DOHH2 (cell line): ENCODE measurements at regions not wholly inside any gene's neighbourhood (a gene's known extent, or its start where the extent isn't known, plus 50 kb on each side); places are given as distances from the start of the nearest gene placed in this dataset.
"Not testable (repeated sequence)": the region's sequence is repeated elsewhere in the genome, so short reads cannot be mapped to it uniquely, and the experiment has no call there.

Experiments
- H3F3A ChIP-seq: fragments of 200-600 bp; sonication (generic), shearing (Covaris generic); 2 replicates; pipeline ENCODE4 v1.6.0; 2016; ENCODE audit warnings: antibody characterized with exemption, mild to moderate bottlenecking; ENCODE audit not compliant: control insufficient read depth, insufficient read depth
- H3K27ac ChIP-seq: fragments of 200-600 bp; sonication (generic); 2 replicates; pipeline ENCODE4 v1.5.1; 2014; ENCODE audit warnings: low read depth, mild to moderate bottlenecking, low read length, moderate library complexity
- H3K27me3 ChIP-seq: fragments of 200-600 bp; sonication (generic); 2 replicates; pipeline ENCODE4 v1.6.1; 2014; ENCODE audit warnings: mild to moderate bottlenecking, low read length, mixed read lengths; ENCODE audit not compliant: control insufficient read depth
- H3K36me3 ChIP-seq: fragments of 200-600 bp; sonication (generic); 2 replicates; pipeline ENCODE4 v1.6.1; 2014; ENCODE audit warnings: mild to moderate bottlenecking, low read length, moderate library complexity, mixed read lengths; ENCODE audit not compliant: control insufficient read depth
- H3K4me1 ChIP-seq: fragments of 200-600 bp; sonication (generic); 2 replicates; pipeline ENCODE4 v1.6.1; 2014; ENCODE audit warnings: mild to moderate bottlenecking, low read length, mixed read lengths; ENCODE audit not compliant: control insufficient read depth
- H3K4me2 ChIP-seq: fragments of 200-600 bp; sonication (generic); 2 replicates; pipeline ENCODE4 v1.6.0; 2014; ENCODE audit warnings: mild to moderate bottlenecking, low read length, moderate library complexity
- H3K4me3 ChIP-seq: fragments of 200-600 bp; sonication (generic); 2 replicates; pipeline ENCODE4 v1.5.1; 2014; ENCODE audit warnings: mild to moderate bottlenecking, low read length, mixed read lengths
- H3K79me2 ChIP-seq: fragments of 200-600 bp; sonication (generic); 2 replicates; pipeline ENCODE4 v1.6.1; 2014; ENCODE audit warnings: mild to moderate bottlenecking, low read length, mixed read lengths; ENCODE audit not compliant: control insufficient read depth
- H3K9me2 ChIP-seq: fragments of 200-600 bp; sonication (generic); replicated peaks from 2 replicates; pipeline ENCODE4 v1.6.1; 2014; ENCODE audit warnings: mild to moderate bottlenecking, low read length, mixed read lengths; ENCODE audit not compliant: control insufficient read depth
- H3K9me3 ChIP-seq: fragments of 200-600 bp; sonication (generic); 2 replicates; pipeline ENCODE4 v1.6.1; 2014; ENCODE audit warnings: antibody characterized with exemption, low read length, mixed read lengths; ENCODE audit not compliant: control insufficient read depth, insufficient read depth
- H4K20me1 ChIP-seq: fragments of 200-600 bp; sonication (generic); 2 replicates; pipeline ENCODE4 v1.6.0; 2014; ENCODE audit warnings: low read depth, mild to moderate bottlenecking, antibody characterized with exemption, low read length, moderate library complexity; ENCODE audit not compliant: control insufficient read depth, insufficient read depth
- CTCF ChIP-seq: fragments of 200-600 bp; sonication (generic); IDR thresholded peaks from one replicate; pipeline ENCODE4 v1.5.1; 2014; ENCODE audit warnings: antibody characterized with exemption, mild to moderate bottlenecking, low read depth, low read length; ENCODE audit not compliant: poor library complexity, severe bottlenecking
- EZH2phosphoT487 ChIP-seq: fragments of 200-600 bp; sonication (generic); IDR thresholded peaks from 2 replicates; pipeline ENCODE4 v1.6.1; 2017; ENCODE audit warnings: borderline replicate concordance, mild to moderate bottlenecking, antibody characterized with exemption, low read length, moderate library complexity, mixed read lengths

GRCh38 chr15:81780966-81781365 is 264.9 kb downstream of the MEX3B start:
- H3K79me2 ChIP-seq, result no peaks in the 10 kb centered on the region
- TF ChIP-seq EZH2phosphoT487 (no peak), CTCF (no peak)
- no peaks in the 10 kb centered on the region for H3K27me3 ChIP-seq
- H3K4me2 ChIP-seq, result no peak overlapping the region
- H3K9me2 ChIP-seq, result no peaks in the 10 kb centered on the region
- no peaks in the 10 kb centered on the region; the same call in 1 of the 2 replicates for H3K9me3 ChIP-seq
- no peak overlapping the region for H3K27ac ChIP-seq
- no peaks in the 10 kb centered on the region for H3K4me1 ChIP-seq
- no peak overlapping the region for H3K4me3 ChIP-seq
- H3K36me3 ChIP-seq, result no peaks in the 10 kb centered on the region
- no peaks in the 10 kb centered on the region for H4K20me1 ChIP-seq
- no peaks in the 10 kb centered on the region for H3F3A ChIP-seq

DNA sequence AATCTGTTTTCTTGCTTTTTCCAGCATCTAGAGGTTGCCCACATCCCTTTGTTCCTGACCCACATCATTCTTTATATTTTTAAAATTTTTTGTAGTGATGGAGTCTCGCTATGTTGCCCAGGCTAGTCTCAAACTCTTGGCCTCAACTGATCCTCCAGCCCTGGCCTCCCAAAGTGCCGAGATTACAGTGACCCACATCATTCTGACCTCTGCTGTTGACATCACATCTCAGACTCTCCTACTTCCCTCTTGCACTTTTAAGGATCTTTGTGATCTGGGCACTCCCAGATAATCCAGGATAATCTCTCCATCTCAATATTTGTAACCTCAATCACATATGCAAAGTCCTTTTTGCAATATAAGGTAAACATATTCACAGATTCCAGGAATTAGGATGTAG is 266.6 kb downstream of the MEX3B start:
- no peaks in the 10 kb centered on the region for H3K9me2 ChIP-seq
- H3K79me2 ChIP-seq, result no peaks in the 10 kb centered on the region
- H4K20me1 ChIP-seq, result no peaks in the 10 kb centered on the region
- TF ChIP-seq CTCF (no peak), EZH2phosphoT487 (no peak)
- H3F3A ChIP-seq, result no peaks in the 10 kb centered on the region
- no peak overlapping the region for H3K27ac ChIP-seq
- no peaks in the 10 kb centered on the region for H3K9me3 ChIP-seq
- no peaks in the 10 kb centered on the region for H3K27me3 ChIP-seq
- H3K4me3 ChIP-seq, result no peak overlapping the region
- H3K36me3 ChIP-seq, result no peaks in the 10 kb centered on the region
- no peak overlapping the region for H3K4me2 ChIP-seq
- H3K4me1 ChIP-seq, result no peaks in the 10 kb centered on the region

- Histone ChIP-seq H3K27me3 (no peaks in the 10 kb centered on the region), H3K36me3 (no peaks in the 10 kb centered on the region), H3K4me1 (no peaks in the 10 kb centered on the region), H3K4me3 (no peak overlapping the region), H3K9me2 (no peaks in the 10 kb centered on the region), H3K9me3 (no peaks in the 10 kb centered on the region), H3K79me2 (no peaks in the 10 kb centered on the region), H3K27ac (no peak overlapping the region), H3F3A (no peaks in the 10 kb centered on the region), H4K20me1 (no peaks in the 10 kb centered on the region), H3K4me2 (no peak overlapping the region)
- TF ChIP-seq EZH2phosphoT487 (no peak), CTCF (no peak)
Measured at GRCh38 chr15:81777546-81777945, 268.3 kb downstream of the MEX3B start.

- H3K27ac ChIP-seq, result no peak overlapping the region
- no peaks in the 10 kb centered on the region for H3K79me2 ChIP-seq
- H3K4me2 ChIP-seq, result no peak overlapping the region
- H3K36me3 ChIP-seq, result no peaks in the 10 kb centered on the region
- no peaks in the 10 kb centered on the region for H3K4me1 ChIP-seq
- no peaks in the 10 kb centered on the region for H3F3A ChIP-seq
- no peaks in the 10 kb centered on the region for H3K9me2 ChIP-seq
- no peak overlapping the region for H3K4me3 ChIP-seq
- TF ChIP-seq EZH2phosphoT487, result no peak
- TF ChIP-seq CTCF, result no peak
- no peaks in the 10 kb centered on the region for H3K9me3 ChIP-seq
- no peaks in the 10 kb centered on the region for H4K20me1 ChIP-seq
- H3K27me3 ChIP-seq, result no peaks in the 10 kb centered on the region
Measured at GRCh38 chr15:81776976-81777375, 268.8 kb downstream of the MEX3B start.

DNA sequence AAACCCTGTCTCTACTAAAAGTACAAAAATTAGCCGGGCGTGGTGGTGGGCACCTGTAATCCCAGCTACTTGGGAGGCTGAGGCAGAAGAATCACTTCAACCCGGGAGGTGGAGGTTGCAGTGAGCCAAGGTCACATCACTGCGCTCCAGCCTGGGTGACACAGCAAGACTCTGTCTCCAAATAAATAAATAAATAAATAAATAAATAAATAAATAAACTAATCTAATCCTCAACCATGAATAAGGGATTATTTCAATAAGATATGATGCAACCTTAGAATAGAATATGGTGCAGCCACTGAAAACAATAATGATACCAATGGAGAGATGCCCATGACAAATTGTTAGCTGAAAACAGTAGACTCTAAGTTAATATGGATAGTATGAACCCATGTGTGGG is 270.0 kb downstream of the MEX3B start:
- H3K4me2 ChIP-seq, H3K27ac ChIP-seq, H3K36me3 ChIP-seq, H4K20me1 ChIP-seq, H3K79me2 ChIP-seq, H3F3A ChIP-seq, H3K9me3 ChIP-seq, H3K4me3 ChIP-seq, H3K27me3 ChIP-seq, H3K9me2 ChIP-seq, H3K4me1 ChIP-seq: not testable (repeated sequence)
